AG10803 (cell line): ENCODE measurements at regions not wholly inside any gene's neighbourhood (a gene's known extent, or its start where the extent isn't known, plus 50 kb on each side); places are given as distances from the start of the nearest gene placed in this dataset.
A peak's percentile ranks its signal among the peaks of the same experiment; 100 is the strongest.

Source experiments
- DNase-seq: peaks from one replicate; pipeline ENCODE4 v3.0.0; 2010; ENCODE audit warnings: low read depth
- H3K4me3 ChIP-seq: 2 replicates; pipeline ENCODE4 v1.5.1; 2011; ENCODE audit warnings: mild to moderate bottlenecking, low read length, control low read depth
- CTCF ChIP-seq: conservative IDR thresholded peaks from 2 replicates; pipeline ENCODE4 v1.5.1; 2011; ENCODE audit warnings: mild to moderate bottlenecking, low read length, control low read depth, inconsistent platforms

- no peak for TF ChIP-seq CTCF
- DNase-seq, result no peak
- no peak overlapping the region for H3K4me3 ChIP-seq
Observed at GRCh38 chr5:135216471-135217343, 182.3 kb downstream of the MACROH2A1 start.

- no peak overlapping the region for H3K4me3 ChIP-seq
- DNase-seq, result no peak
- TF ChIP-seq CTCF, result no peak
Observed at GRCh38 chr5:135215617-135216470, 181.8 kb upstream of the PITX1 start.

DNA sequence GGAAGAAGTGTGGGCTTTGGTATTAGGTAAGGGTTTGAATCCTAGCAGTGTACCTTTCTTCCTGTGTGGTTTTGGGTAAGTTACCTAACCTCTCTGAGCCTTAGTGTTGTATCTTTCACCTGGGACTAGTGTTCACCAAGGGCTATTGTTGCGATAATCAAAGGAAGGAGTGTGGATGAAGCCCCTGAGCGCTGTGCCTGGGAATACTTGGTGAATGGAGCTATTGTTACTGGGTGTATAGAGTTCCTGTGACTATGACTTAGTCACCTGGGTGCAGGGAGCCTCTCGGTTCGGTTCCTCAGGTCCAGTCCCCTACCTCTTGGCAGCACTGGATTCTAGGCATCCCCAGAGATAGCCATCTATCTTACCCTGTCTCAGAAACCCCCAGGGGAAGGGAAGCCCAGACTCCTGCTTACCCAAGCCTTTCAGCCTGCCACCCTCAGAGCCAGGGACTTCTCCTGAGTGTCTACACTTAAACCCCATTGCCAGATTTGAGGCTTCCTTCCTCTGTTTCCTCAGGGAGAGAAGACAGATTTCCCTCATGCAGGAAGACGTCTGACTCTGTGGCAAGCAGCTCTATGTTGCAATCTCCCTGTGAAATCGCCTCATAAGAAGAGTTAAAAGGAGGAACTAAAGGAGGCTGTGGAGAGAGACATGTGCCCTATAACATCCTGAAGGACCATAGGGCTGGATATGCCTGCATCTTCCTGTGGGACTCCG, 181.0 kb upstream of the PITX1 start:
- no peak overlapping the region for H3K4me3 ChIP-seq
- peak; percentile 57 for DNase-seq
- no peak for TF ChIP-seq CTCF

DNA sequence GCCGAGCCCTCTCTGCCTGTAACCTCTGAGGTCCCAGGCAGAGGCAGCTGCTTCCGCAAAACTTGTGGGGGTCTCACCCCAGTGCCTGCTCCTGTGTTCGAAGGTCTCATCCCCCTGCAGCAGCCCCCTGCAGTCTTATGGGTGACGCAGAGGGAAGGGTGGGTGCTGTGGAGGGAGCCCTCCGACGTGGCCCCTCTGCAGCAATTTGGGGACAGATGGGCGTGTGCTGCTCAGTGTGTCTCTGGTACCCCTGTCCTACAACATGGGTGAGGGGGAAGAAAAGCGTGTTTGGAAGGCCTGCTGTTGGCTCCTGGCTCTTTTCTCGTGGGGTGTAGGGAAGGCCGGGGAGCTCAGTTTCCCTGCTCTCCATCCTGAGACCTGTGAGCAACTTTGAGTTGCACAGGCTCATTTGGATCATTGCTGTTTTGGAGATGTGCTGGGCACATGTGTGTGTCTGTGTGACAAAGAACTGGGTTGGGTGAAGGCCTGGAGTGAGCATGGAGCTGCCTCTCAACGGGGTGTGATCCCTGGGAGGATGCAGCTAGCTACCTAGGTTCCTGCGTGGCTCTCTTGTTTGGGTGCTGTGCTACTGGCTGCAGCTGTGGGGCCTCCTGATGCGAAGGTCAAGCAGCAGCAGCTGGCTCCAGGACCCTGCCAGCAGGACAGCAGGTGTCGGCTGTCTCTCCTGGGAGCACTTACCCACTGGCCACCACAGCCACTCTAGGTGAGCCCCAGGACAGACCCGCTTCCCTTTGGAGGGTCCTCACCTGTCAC, 179.6 kb upstream of the PITX1 start:
- no peak for DNase-seq
- TF ChIP-seq CTCF, result no peak
- no peak overlapping the region for H3K4me3 ChIP-seq

DNA sequence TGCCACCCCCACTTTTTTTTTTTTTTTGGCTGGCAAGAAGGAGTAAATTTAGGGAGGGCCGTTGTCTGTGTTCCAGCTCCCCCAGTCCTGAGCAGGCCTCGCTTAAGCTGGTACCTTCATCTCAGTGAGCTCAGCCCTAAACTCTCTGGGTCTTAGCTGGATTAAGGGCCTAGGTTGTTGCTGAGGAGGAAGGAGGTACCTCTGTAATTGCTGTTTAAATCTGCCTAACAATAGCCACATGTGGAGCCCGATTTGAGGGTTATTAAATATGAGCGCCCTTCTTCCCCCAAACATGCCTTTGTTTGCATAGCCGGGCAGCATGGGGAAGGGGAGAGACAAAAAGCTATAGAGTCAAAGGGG, 179.0 kb upstream of the PITX1 start:
- H3K4me3 ChIP-seq, result no peak overlapping the region
- no peak for DNase-seq

More for the DNA sequence above, 179.0 kb upstream of the PITX1 start:
- TF ChIP-seq CTCF, result no peak
